Pancreas (tissue), 10 donors: ENCODE measurements at regions not wholly inside any gene's neighbourhood (a gene's known extent, or its start where the extent isn't known, plus 50 kb on each side); places are given as distances from the start of the nearest gene placed in this dataset.

Experiments used
- ATAC-seq, 4 donors: fragments of 200-7000 bp; cut with Tn5 transposase; one replicate each; pipeline versions ENCODE4 v1.8.0 to v1.9.1; 2020; ENCODE audit warnings: mild to moderate bottlenecking in 4 of 4, moderate library complexity in 4 of 4
- DNase-seq, 6 donors: peaks; one replicate each; pipeline ENCODE4 v3.0.0-alpha.2; 2020
- FAIRE-seq: peaks from 2 replicates; lab custom pipeline; 2012; peaks lifted over from hg19 to GRCh38; lab: Jason Lieb, UNC
- H3K27ac ChIP-seq, 4 donors: fragments of 200-600 bp; sonication (generic); 1 replicate in 3 of 4; 2 replicates in 1 of 4; pipeline versions ENCODE4 v1.5.0 to v1.8.0; 2020
- H3K27me3 ChIP-seq, 4 donors: fragments of 200-600 bp; one replicate each; pipeline ENCODE4 v1.8.0; 2021
- H3K36me3 ChIP-seq, 3 donors: fragments of 200-600 bp; sonication (generic) in 1 of 3; one replicate each; pipeline versions ENCODE4 v1.5.0 to v1.8.0; 2020 to 2021
- H3K4me1 ChIP-seq, 3 donors: fragments of 200-600 bp; one replicate each; pipeline ENCODE4 v1.8.0; 2021
- H3K4me3 ChIP-seq, 4 donors: fragments of 200-600 bp; sonication (generic) in 2 of 4; one replicate each; pipeline versions ENCODE4 v1.5.0 to v1.8.0; 2020 to 2021
- H3K9me3 ChIP-seq, 4 donors: fragments of 200-600 bp; one replicate each; pipeline ENCODE4 v1.8.0; 2021
- CTCF ChIP-seq, 4 donors: fragments of 200-600 bp; sonication (generic) in 3 of 4; IDR thresholded peaks; one replicate each; pipeline versions ENCODE4 v1.5.0 to v1.8.0; 2021; ENCODE audit warnings: antibody characterized with exemption in 4 of 4
- WGBS, 2 donors: extraction: QIAGEN DNeasy Blood & Tissue Kit; methylation state at CpG; one replicate each; pipeline ENCODE4 v1.1.7; 2013; 5-methylcytosine and 5-hydroxymethylcytosine counted together
- intact Hi-C, 3 donors: fragments of 100-400 bp; cut with DNase I; formaldehyde crosslinking; loops; one replicate each; pipeline versions ENCODE4 v1.11.1 to v1.14.2; 2022
- donor health status: healthy with polysubstance abuse.
- donor health status: DM: no; HTN: no; CAD: no; lungs with moderate emphysema.
- donor health status: DM: no; HTN: no; CAD: no.
- donor health status: control.
- donor health status: control.
- donor health status: Bipolar disorder and iron deficiency.
- donor health status: DM: yes; HTN: yes; CAD: no.
- donor health status: DM: no; HTN: no; CAD: no.
- donor health status: DM: no; HTN: no; CAD: no.
- donor health status: DM: yes; HTN: yes; CAD: no.

- H3K9me3 ChIP-seq = no peaks in the 10 kb centered on the region
- DNase-seq (no peak), FAIRE-seq (no peak), ATAC-seq (no peak)
- H3K27ac ChIP-seq = no peak overlapping the region
- intact Hi-C loops = no loop called here
- WGBS, 2 donors = 79 to 86% methylated on average over 5 of the region's 5 CpGs
- H3K27me3 ChIP-seq = no peaks in the 10 kb centered on the region
- no peak overlapping the region for H3K4me3 ChIP-seq
- H3K36me3 ChIP-seq = no peaks in the 10 kb centered on the region
- TF ChIP-seq CTCF (IDR thresholded peaks at IDR 0.05) = no peak
- H3K4me1 ChIP-seq = no peaks in the 10 kb centered on the region
Measured at GRCh38 chr13:32837307-32837972, 178.8 kb upstream of the KL start.

GRCh38 chr13:32837973-32838927 lies 178.0 kb upstream of the KL start:
- DNase-seq (no peak), FAIRE-seq (no peak), ATAC-seq (peak in 1 of 4 donors; percentile 26)
- Histone ChIP-seq H3K4me3 (no peak overlapping the region), H3K4me1 (no peaks in the 10 kb centered on the region), H3K9me3 (no peaks in the 10 kb centered on the region), H3K27ac (no peak overlapping the region), H3K36me3 (no peaks in the 10 kb centered on the region), H3K27me3 (no peaks in the 10 kb centered on the region)
- 83 to 89% methylated on average over 18 of the region's 18 CpGs for WGBS, 2 donors
- intact Hi-C loops = no loop called here
- no peak for TF ChIP-seq CTCF (IDR thresholded peaks at IDR 0.05)

- Histone ChIP-seq H3K9me3 (no peaks in the 10 kb centered on the region), H3K27me3 (no peaks in the 10 kb centered on the region), H3K36me3 (no peaks in the 10 kb centered on the region), H3K4me1 (no peaks in the 10 kb centered on the region), H3K27ac (peak overlapping the region in 1 of 4 donors; percentile 13), H3K4me3 (no peak overlapping the region)
- TF ChIP-seq CTCF (IDR thresholded peaks at IDR 0.05) = no peak
- intact Hi-C loops = no loop called here
- FAIRE-seq (no peak), DNase-seq (peak in 1 of 6 donors; percentile 11), ATAC-seq (peak in 3 of 4 donors; percentile 77 to 95 (median 89))
- 38% methylated on average over 3 of the region's 3 CpGs for WGBS, 2 donors
Measured at GRCh38 chr13:32838945-32839344, 177.3 kb upstream of the KL start.

GRCh38 chr13:32840113-32840512 lies 176.1 kb upstream of the KL start:
- DNase-seq (no peak), FAIRE-seq (no peak), ATAC-seq (no peak)
- H3K36me3 ChIP-seq = no peaks in the 10 kb centered on the region
- no peaks in the 10 kb centered on the region for H3K27me3 ChIP-seq
- intact Hi-C loops = no loop called here
- 81 to 90% methylated on average over 5 of the region's 5 CpGs for WGBS, 2 donors
- H3K4me1 ChIP-seq = no peaks in the 10 kb centered on the region
- H3K4me3 ChIP-seq = no peak overlapping the region
- no peak for TF ChIP-seq CTCF (IDR thresholded peaks at IDR 0.05)
- no peaks in the 10 kb centered on the region for H3K9me3 ChIP-seq
- no peak overlapping the region for H3K27ac ChIP-seq
